H1 (cell line): ENCODE measurements at regions not wholly inside any gene's neighbourhood (a gene's known extent, or its start where the extent isn't known, plus 50 kb on each side); places are given as distances from the start of the nearest gene placed in this dataset.

Source experiments
- CTCF ChIP-seq, 3 experiments: IDR thresholded peaks; 1 replicate in 2 of 3; 2 replicates in 1 of 3; pipeline versions ENCODE4 v1.5.1 to v1.6.1; 2011; ENCODE audit warnings: low read length in 3 of 3, mild to moderate bottlenecking in 3 of 3, inconsistent platforms in 2 of 3, low read depth in 1 of 3, moderate library complexity in 1 of 3; ENCODE audit not compliant: insufficient read depth in 1 of 3; ENCODE audit errors: control extremely low read depth in 1 of 3
- GTF2F1 ChIP-seq: IDR thresholded peaks from 2 replicates; pipeline ENCODE4 v1.6.1; 2012; ENCODE audit warnings: low read depth, low read length, improper control_type of control experiment, borderline replicate concordance
- JUND ChIP-seq: IDR thresholded peaks from 2 replicates; pipeline ENCODE4 v1.6.1; 2011; ENCODE audit warnings: mild to moderate bottlenecking, improper control_type of control experiment, low read length

- no peak for TF ChIP-seq JUND
- TF ChIP-seq CTCF (IDR thresholded peaks at IDR 0.05; ENCODE audit: control extremely low read depth in 1 of 3, insufficient read depth in 1 of 3, low read depth in 1 of 3, low read length in 3 of 3), result no peak
- no peak for TF ChIP-seq GTF2F1
These were observed 149.5 kb downstream of the BMP2 start for GRCh38 chr20:6916938-6917337.
